T-helper 17 cell (primary cell): ENCODE measurements at regions not wholly inside any gene's neighbourhood (a gene's known extent, or its start where the extent isn't known, plus 50 kb on each side); places are given as distances from the start of the nearest gene placed in this dataset.

ENCODE experiments used
- ATAC-seq: fragments of 150-1000 bp; cut with Tn5 transposase; 2 replicates; pipeline ENCODE4 v1.10.0; 2021; ENCODE audit warnings: mild to moderate bottlenecking, moderate library complexity
- DNase-seq, 3 donors: peaks; one replicate each; pipeline versions ENCODE4 v3.0.0 to v3.0.0-alpha.2; 2020 to 2021
- H3K9me3 ChIP-seq: one replicate; pipeline ENCODE4 v1.7.0; 2013; ENCODE audit warnings: low read length, mild to moderate bottlenecking; ENCODE audit not compliant: control insufficient read depth, poor library complexity, severe bottlenecking
- H3K27ac Mint-ChIP-seq: one replicate; pipeline ENCODE4 v1.8.0; 2022; ENCODE audit warnings: mild to moderate bottlenecking, moderate library complexity, mixed read lengths
- H3K27me3 Mint-ChIP-seq: one replicate; pipeline ENCODE4 v1.8.0; 2022; ENCODE audit warnings: mixed read lengths
- H3K36me3 Mint-ChIP-seq: one replicate; pipeline ENCODE4 v1.8.0; 2022; ENCODE audit warnings: low read depth, mixed read lengths
- H3K4me1 Mint-ChIP-seq: one replicate; pipeline ENCODE4 v1.8.0; 2022; ENCODE audit warnings: mild to moderate bottlenecking, mixed read lengths
- H3K4me3 Mint-ChIP-seq: one replicate; pipeline ENCODE4 v1.8.0; 2022; ENCODE audit warnings: mild to moderate bottlenecking, moderate library complexity, mixed read lengths

- H3K27ac Mint-ChIP-seq: no peak overlapping the region
- H3K4me1 Mint-ChIP-seq: peaks cover 2% of the 10 kb centered on the region
- no peak for DNase-seq
- ATAC-seq: no peak
- no peak overlapping the region for H3K4me3 Mint-ChIP-seq
- no peaks in the 10 kb centered on the region for H3K36me3 Mint-ChIP-seq
- H3K27me3 Mint-ChIP-seq: peaks cover 49% of the 10 kb centered on the region
- H3K9me3 ChIP-seq: no peaks in the 10 kb centered on the region
Measured at GRCh38 chr6:99092461-99092860, 144.7 kb upstream of the FBXL4 start.

GRCh38 chr6:99091985-99092384 is 144.2 kb upstream of the FBXL4 start:
- H3K27ac Mint-ChIP-seq: no peak overlapping the region
- peaks cover 2% of the 10 kb centered on the region for H3K4me1 Mint-ChIP-seq
- peaks cover 49% of the 10 kb centered on the region for H3K27me3 Mint-ChIP-seq
- no peak overlapping the region for H3K4me3 Mint-ChIP-seq
- H3K9me3 ChIP-seq: no peaks in the 10 kb centered on the region
- DNase-seq (no peak), ATAC-seq (no peak)
- no peaks in the 10 kb centered on the region for H3K36me3 Mint-ChIP-seq

GRCh38 chr6:99080191-99080590 is 132.4 kb upstream of the FBXL4 start:
- peaks cover 26% of the 10 kb centered on the region for H3K27me3 Mint-ChIP-seq
- no peaks in the 10 kb centered on the region for H3K4me1 Mint-ChIP-seq
- H3K4me3 Mint-ChIP-seq: no peak overlapping the region
- H3K27ac Mint-ChIP-seq: no peak overlapping the region
- ATAC-seq (no peak), DNase-seq (no peak)
- H3K9me3 ChIP-seq: no peaks in the 10 kb centered on the region
- no peaks in the 10 kb centered on the region for H3K36me3 Mint-ChIP-seq

- no peaks in the 10 kb centered on the region for H3K9me3 ChIP-seq
- ATAC-seq (no peak), DNase-seq (no peak)
- Mint-ChIP-seq H3K4me1 (no peaks in the 10 kb centered on the region), H3K36me3 (no peaks in the 10 kb centered on the region), H3K4me3 (no peak overlapping the region), H3K27me3 (peaks cover 30% of the 10 kb centered on the region), H3K27ac (no peak overlapping the region)
Measured at GRCh38 chr6:99079058-99079457, 131.3 kb upstream of the FBXL4 start.

GRCh38 chr6:99073223-99073622 is 125.5 kb upstream of the FBXL4 start:
- ATAC-seq (no peak), DNase-seq (no peak)
- Mint-ChIP-seq H3K27me3 (peaks cover 31% of the 10 kb centered on the region), H3K4me1 (no peaks in the 10 kb centered on the region), H3K27ac (no peak overlapping the region), H3K4me3 (no peak overlapping the region), H3K36me3 (no peaks in the 10 kb centered on the region)
- H3K9me3 ChIP-seq: no peaks in the 10 kb centered on the region

- no peak for ATAC-seq
- H3K4me3 Mint-ChIP-seq: no peak overlapping the region
- H3K9me3 ChIP-seq: no peaks in the 10 kb centered on the region
- H3K4me1 Mint-ChIP-seq: no peaks in the 10 kb centered on the region
- H3K36me3 Mint-ChIP-seq: no peaks in the 10 kb centered on the region
- no peak for DNase-seq
- H3K27me3 Mint-ChIP-seq: peaks cover 22% of the 10 kb centered on the region
- H3K27ac Mint-ChIP-seq: no peak overlapping the region
Measured at GRCh38 chr6:99066044-99066443, 118.3 kb upstream of the FBXL4 start.

- no peak overlapping the region for H3K4me3 Mint-ChIP-seq
- ATAC-seq (no peak), DNase-seq (no peak)
- H3K36me3 Mint-ChIP-seq: no peaks in the 10 kb centered on the region
- no peaks in the 10 kb centered on the region for H3K9me3 ChIP-seq
- H3K27me3 Mint-ChIP-seq: peaks cover 18% of the 10 kb centered on the region
- H3K27ac Mint-ChIP-seq: no peak overlapping the region
- no peaks in the 10 kb centered on the region for H3K4me1 Mint-ChIP-seq
Measured at GRCh38 chr6:99064834-99065233, 117.1 kb upstream of the FBXL4 start.

- Mint-ChIP-seq H3K27me3 (peaks cover 26% of the 10 kb centered on the region), H3K36me3 (no peaks in the 10 kb centered on the region), H3K27ac (no peak overlapping the region), H3K4me3 (no peak overlapping the region), H3K4me1 (no peaks in the 10 kb centered on the region)
- no peaks in the 10 kb centered on the region for H3K9me3 ChIP-seq
- no peak for ATAC-seq
- DNase-seq: no peak
Measured at GRCh38 chr6:99036672-99037071, 88.9 kb upstream of the FBXL4 start.

- DNase-seq (no peak), ATAC-seq (no peak)
- H3K27me3 Mint-ChIP-seq: peaks cover 27% of the 10 kb centered on the region
- H3K27ac Mint-ChIP-seq: no peak overlapping the region
- no peaks in the 10 kb centered on the region for H3K9me3 ChIP-seq
- no peaks in the 10 kb centered on the region for H3K4me1 Mint-ChIP-seq
- H3K4me3 Mint-ChIP-seq: no peak overlapping the region
- no peaks in the 10 kb centered on the region for H3K36me3 Mint-ChIP-seq
Measured at GRCh38 chr6:99032396-99032795, 84.7 kb upstream of the FBXL4 start.

- no peak for ATAC-seq
- H3K27me3 Mint-ChIP-seq: peaks cover 24% of the 10 kb centered on the region
- no peaks in the 10 kb centered on the region for H3K9me3 ChIP-seq
- H3K36me3 Mint-ChIP-seq: no peaks in the 10 kb centered on the region
- DNase-seq: no peak
- H3K4me3 Mint-ChIP-seq: no peak overlapping the region
- no peak overlapping the region for H3K27ac Mint-ChIP-seq
- no peaks in the 10 kb centered on the region for H3K4me1 Mint-ChIP-seq
Measured at GRCh38 chr6:99031957-99032356, 84.2 kb upstream of the FBXL4 start.

- no peaks in the 10 kb centered on the region for H3K36me3 Mint-ChIP-seq
- H3K27me3 Mint-ChIP-seq: peaks cover 14% of the 10 kb centered on the region
- H3K9me3 ChIP-seq: no peaks in the 10 kb centered on the region
- DNase-seq: no peak
- no peak overlapping the region for H3K27ac Mint-ChIP-seq
- H3K4me3 Mint-ChIP-seq: no peak overlapping the region
- no peak for ATAC-seq
- no peaks in the 10 kb centered on the region for H3K4me1 Mint-ChIP-seq
Measured at GRCh38 chr6:99030915-99031314, 83.2 kb upstream of the FBXL4 start.

- no peak for DNase-seq
- H3K4me1 Mint-ChIP-seq: no peaks in the 10 kb centered on the region
- H3K4me3 Mint-ChIP-seq: no peak overlapping the region
- no peaks in the 10 kb centered on the region for H3K36me3 Mint-ChIP-seq
- ATAC-seq: no peak
- H3K27ac Mint-ChIP-seq: no peak overlapping the region
- no peaks in the 10 kb centered on the region for H3K27me3 Mint-ChIP-seq
- no peaks in the 10 kb centered on the region for H3K9me3 ChIP-seq
Measured at GRCh38 chr6:99026135-99026534, 78.4 kb upstream of the FBXL4 start.

GRCh38 chr6:99024089-99024488 is 76.3 kb upstream of the FBXL4 start:
- ATAC-seq: no peak
- Mint-ChIP-seq H3K27me3 (no peaks in the 10 kb centered on the region), H3K4me1 (no peaks in the 10 kb centered on the region), H3K27ac (no peak overlapping the region), H3K36me3 (no peaks in the 10 kb centered on the region), H3K4me3 (no peak overlapping the region)
- no peaks in the 10 kb centered on the region for H3K9me3 ChIP-seq
- no peak for DNase-seq

GRCh38 chr6:99022039-99022609 is 74.4 kb upstream of the FBXL4 start:
- no peaks in the 10 kb centered on the region for H3K36me3 Mint-ChIP-seq
- no peak overlapping the region for H3K4me3 Mint-ChIP-seq
- ATAC-seq (no peak), DNase-seq (no peak)
- H3K27ac Mint-ChIP-seq: no peak overlapping the region
- H3K27me3 Mint-ChIP-seq: peaks cover 5% of the 10 kb centered on the region
- H3K9me3 ChIP-seq: no peaks in the 10 kb centered on the region
- no peaks in the 10 kb centered on the region for H3K4me1 Mint-ChIP-seq
